HepG2 (cell line): ENCODE measurements at regions not wholly inside any gene's neighbourhood (a gene's known extent, or its start where the extent isn't known, plus 50 kb on each side); places are given as distances from the start of the nearest gene placed in this dataset.

ENCODE experiments used
- ATAC-seq: fragments of 200-7000 bp; cut with Tn5 transposase; 3 replicates; pipeline ENCODE4 v1.9.1; 2020; ENCODE audit warnings: mild to moderate bottlenecking, moderate library complexity
- BruUV-seq: library from RNA; stranded (reverse); fragments of 400-500 nt; replicated peaks from 2 replicates; lab custom pipeline; 2021; lab: Mats Ljungman, UMichigan
- CTCF ChIA-PET: fragments of 300-600 bp; formaldehyde crosslinking; extraction: SDS; loops from one replicate; lab custom pipeline; 2021; ENCODE audit warnings: low total read pairs, inconsistent platforms, low intra/inter-chr PET ratio; lab: Yijun Ruan, JAX
- POLR2A ChIA-PET: fragments of 350-600 bp; sonication (Branson Sonifier 250); formaldehyde crosslinking; loops from one replicate; lab custom pipeline; 2020; ENCODE audit warnings: antibody characterized with exemption, inconsistent platforms; lab: Yijun Ruan, JAX
- DNase-seq: peaks from one replicate; pipeline ENCODE4 v3.0.0-alpha.2; 2015; ENCODE audit warnings: low spot score
- FAIRE-seq: peaks from 3 replicates; lab custom pipeline; 2011; peaks lifted over from hg19 to GRCh38; lab: Jason Lieb, UNC
- H2AFZ ChIP-seq: one replicate; pipeline ENCODE4 v1.6.1; 2011; ENCODE audit warnings: low read length, inconsistent platforms
- H3K27ac ChIP-seq: fragments of 300-600 bp; 3 replicates; pipeline ENCODE4 v1.8.0; 2011; ENCODE audit warnings: mixed run types, mild to moderate bottlenecking, mixed read lengths, low read length, inconsistent platforms; ENCODE audit not compliant: insufficient read depth; ENCODE audit errors: extremely low read length
- H3K27me3 ChIP-seq, 2 experiments: fragments of 200-600 bp in 1 of 2; 2 replicates in 1 of 2; 3 replicates in 1 of 2; pipeline versions ENCODE4 v1.6.0 to v1.8.0; 2011; ENCODE audit warnings: low read length in 2 of 2, mild to moderate bottlenecking in 2 of 2, moderate library complexity in 2 of 2, inconsistent platforms in 1 of 2; ENCODE audit not compliant: insufficient read depth in 2 of 2, control insufficient read depth in 1 of 2
- H3K36me3 ChIP-seq, 2 experiments: fragments of 200-600 bp in 1 of 2; replicated peaks in 1 of 2; 2 replicates in 1 of 2; 3 replicates in 1 of 2; pipeline versions ENCODE4 v1.5.1 to v1.8.0; 2011; ENCODE audit warnings: low read length in 2 of 2, inconsistent platforms in 1 of 2; ENCODE audit not compliant: insufficient read depth in 2 of 2, control insufficient read depth in 1 of 2
- H3K4me1 ChIP-seq: 2 replicates; pipeline ENCODE4 v1.5.1; 2012; ENCODE audit warnings: low read length, inconsistent platforms; ENCODE audit not compliant: insufficient read depth
- H3K4me2 ChIP-seq: 2 replicates; pipeline ENCODE4 v1.6.0; 2011; ENCODE audit warnings: low read depth, low read length, inconsistent platforms
- H3K4me3 ChIP-seq, 3 experiments: fragments of 200-600 bp in 1 of 3; sonication (generic), shearing (Covaris generic) in 1 of 3; replicated peaks in 1 of 3; 2 replicates each; pipeline ENCODE4 v1.5.1; 2011 to 2016; ENCODE audit warnings: low read length in 3 of 3, inconsistent platforms in 2 of 3, low read depth in 2 of 3, mild to moderate bottlenecking in 2 of 3, control low read depth in 1 of 3, mixed read lengths in 1 of 3; ENCODE audit not compliant: insufficient read depth in 1 of 3
- H3K79me2 ChIP-seq: one replicate; pipeline ENCODE4 v1.6.1; 2011; ENCODE audit warnings: low read length, inconsistent platforms; ENCODE audit not compliant: insufficient read depth
- H3K9ac ChIP-seq: 2 replicates; pipeline ENCODE4 v1.6.0; 2011; ENCODE audit warnings: mild to moderate bottlenecking, low read depth, low read length, inconsistent platforms; ENCODE audit not compliant: insufficient read depth
- H3K9me3 ChIP-seq: 2 replicates; pipeline ENCODE4 v1.5.1; 2012; ENCODE audit warnings: mild to moderate bottlenecking, low read length
- H4K20me1 ChIP-seq: 2 replicates; pipeline ENCODE4 v1.6.0; 2011; ENCODE audit warnings: inconsistent platforms, mild to moderate bottlenecking, low read length, moderate library complexity; ENCODE audit not compliant: insufficient read depth
- ARID2 ChIP-seq: sonication (generic); formaldehyde crosslinking; IDR thresholded peaks from 2 replicates; pipeline ENCODE4 v1.8.1; 2022; ENCODE audit warnings: mild to moderate bottlenecking, missing genetic modification reagents, borderline replicate concordance
- FOSL2 ChIP-seq: sonication (generic); formaldehyde crosslinking; IDR thresholded peaks from 2 replicates; pipeline ENCODE4 v1.4.0; 2020; ENCODE audit warnings: missing genetic modification reagents
- FOXJ3 ChIP-seq: sonication (generic); formaldehyde crosslinking; IDR thresholded peaks from 2 replicates; pipeline ENCODE4 v1.4.0; 2020; ENCODE audit warnings: missing genetic modification reagents, mild to moderate bottlenecking, borderline replicate concordance
- NCOA2 ChIP-seq: sonication (generic); formaldehyde crosslinking; IDR thresholded peaks from 2 replicates; pipeline ENCODE4 v1.8.0; 2022; ENCODE audit warnings: inconsistent platforms
- PHF8 ChIP-seq: sonication (generic); formaldehyde crosslinking; IDR thresholded peaks from 2 replicates; pipeline ENCODE4 v1.5.0; 2020; ENCODE audit warnings: missing genetic modification reagents
- PITX1 ChIP-seq: sonication (generic); formaldehyde crosslinking; IDR thresholded peaks from 2 replicates; pipeline ENCODE4 v1.5.1; 2020; ENCODE audit warnings: mild to moderate bottlenecking, missing genetic modification reagents
- PPARG ChIP-seq: conservative IDR thresholded peaks from 2 replicates; pipeline ENCODE4 v1.6.1; 2016; ENCODE audit warnings: missing biosample characterization, missing genetic modification reagents
- TIGD3 ChIP-seq: sonication (generic); formaldehyde crosslinking; IDR thresholded peaks from 2 replicates; pipeline ENCODE4 v1.5.1; 2020; ENCODE audit warnings: mild to moderate bottlenecking, missing genetic modification reagents, borderline replicate concordance
- ZBTB8A ChIP-seq: sonication (generic); formaldehyde crosslinking; IDR thresholded peaks from 2 replicates; pipeline ENCODE4 v1.4.0; 2020; ENCODE audit warnings: mild to moderate bottlenecking, low read depth, missing genetic modification reagents, borderline replicate concordance
- ZC3H13 ChIP-seq: sonication (generic); formaldehyde crosslinking; IDR thresholded peaks from 2 replicates; pipeline ENCODE4 v1.8.1; 2023; ENCODE audit warnings: mild to moderate bottlenecking, missing genetic modification reagents, moderate library complexity
- ZNF224 ChIP-seq: sonication (generic); formaldehyde crosslinking; IDR thresholded peaks from 2 replicates; pipeline ENCODE4 v1.5.0; 2020; ENCODE audit warnings: mild to moderate bottlenecking, missing genetic modification reagents
- ZNF280D ChIP-seq: sonication (generic); formaldehyde crosslinking; IDR thresholded peaks from 2 replicates; pipeline ENCODE4 v1.5.1; 2020; ENCODE audit warnings: mild to moderate bottlenecking, missing genetic modification reagents
- ZNF296 ChIP-seq: sonication (generic); formaldehyde crosslinking; conservative IDR thresholded peaks from 2 replicates; pipeline ENCODE4 v1.5.0; 2020; ENCODE audit warnings: mild to moderate bottlenecking, missing genetic modification reagents
- ZNF549 ChIP-seq: sonication (generic); formaldehyde crosslinking; IDR thresholded peaks from 2 replicates; pipeline ENCODE4 v1.5.0; 2020; ENCODE audit warnings: missing genetic modification reagents
- ZNF782 ChIP-seq: sonication (generic); formaldehyde crosslinking; IDR thresholded peaks from 2 replicates; pipeline ENCODE4 v1.4.0; 2020; ENCODE audit warnings: missing genetic modification reagents, mild to moderate bottlenecking, borderline replicate concordance
- ZNF878 ChIP-seq: sonication (generic); formaldehyde crosslinking; IDR thresholded peaks from 2 replicates; pipeline ENCODE4 v1.8.1; 2023; ENCODE audit warnings: mild to moderate bottlenecking, missing genetic modification reagents, moderate library complexity
- WGBS: methylation state at CpG from one replicate; pipeline ENCODE4 v1.1.6; 2017; ENCODE audit warnings: low lambda C conversion rate; 5-methylcytosine and 5-hydroxymethylcytosine counted together
- in situ Hi-C: cut with HindIII; loops from 2 replicates; pipeline ENCODE4 v1.10.0; 2017; ENCODE audit warnings: low pct_unique_long_range_greater_than_20kb; ENCODE audit not compliant: extremely low pct_ligation_motif_present
- intact Hi-C: fragments of 100-400 bp; cut with micrococcal nuclease; formaldehyde crosslinking; loops from one replicate; pipeline ENCODE4 v1.10.0; 2022; ENCODE audit not compliant: unreplicated experiment
- TF ChIP-seq, protein P1 (sequence below): sonication (generic); formaldehyde crosslinking; IDR thresholded peaks from 2 replicates; pipeline ENCODE4 v1.8.1; 2023; ENCODE audit warnings: mild to moderate bottlenecking, inconsistent platforms, moderate library complexity, missing genetic modification reagents, borderline replicate concordance
- TF ChIP-seq, protein P2 (sequence below): sonication (generic); formaldehyde crosslinking; IDR thresholded peaks from 2 replicates; pipeline ENCODE4 v1.5.1; 2020; ENCODE audit warnings: missing genetic modification reagents, mild to moderate bottlenecking, borderline replicate concordance

- TF ChIP-seq PITX1 (CRISPR knock-in tag) (no peak), FOXJ3 (CRISPR knock-in tag) (no peak), ARID2 (CRISPR knock-in tag) (no peak), ZC3H13 (CRISPR knock-in tag) (no peak), ZBTB8A (CRISPR knock-in tag) (no peak), TIGD3 (CRISPR knock-in tag) (no peak)
- TF ChIP-seq, protein P1, sequence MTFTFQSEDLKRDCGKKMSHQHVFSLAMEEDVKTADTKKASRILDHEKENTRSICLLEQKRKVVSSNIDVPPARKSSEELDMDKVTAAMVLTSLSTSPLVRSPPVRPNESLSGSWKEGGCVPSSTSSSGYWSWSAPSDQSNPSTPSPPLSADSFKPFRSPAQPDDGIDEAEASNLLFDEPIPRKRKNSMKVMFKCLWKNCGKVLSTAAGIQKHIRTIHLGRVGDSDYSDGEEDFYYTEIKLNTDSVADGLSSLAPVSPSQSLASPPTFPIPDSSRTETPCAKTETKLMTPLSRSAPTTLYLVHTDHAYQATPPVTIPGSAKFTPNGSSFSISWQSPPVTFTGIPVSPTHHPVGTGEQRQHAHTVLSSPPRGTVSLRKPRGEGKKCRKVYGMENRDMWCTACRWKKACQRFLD, result no peak
- TF ChIP-seq, protein P2, sequence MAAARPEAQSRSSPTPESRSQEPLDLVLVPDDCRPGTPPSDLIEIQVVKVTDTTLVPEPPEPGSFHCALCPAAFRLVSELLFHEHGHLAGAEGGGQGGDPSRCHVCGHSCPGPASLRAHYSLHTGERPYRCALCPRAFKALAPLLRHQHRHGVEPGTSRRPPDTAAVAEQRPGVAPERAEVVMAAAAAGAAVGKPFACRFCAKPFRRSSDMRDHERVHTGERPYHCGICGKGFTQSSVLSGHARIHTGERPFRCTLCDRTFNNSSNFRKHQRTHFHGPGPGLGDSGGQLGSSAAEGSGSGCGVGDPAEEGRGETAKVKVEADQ (CRISPR knock-in tag), result no peak
These were observed 479.3 kb upstream of the NXPH2 start (continued) for GRCh38 chr2:139259422-139260051.

- H4K20me1 ChIP-seq, result no peaks in the 10 kb centered on the region
- no peak overlapping the region for H2AFZ ChIP-seq
- POLR2A ChIA-PET, result no interaction called here
- H3K9ac ChIP-seq, result no peak overlapping the region
- BruUV-seq, result no TSS peak
- in situ Hi-C loops, result no loop called here
- H3K79me2 ChIP-seq, result no peaks in the 10 kb centered on the region
- no peaks in the 10 kb centered on the region for H3K36me3 ChIP-seq
- ATAC-seq (no peak), FAIRE-seq (no peak), DNase-seq (no peak)
- 0% methylated on average over 3 of the region's 3 CpGs for WGBS
- H3K4me2 ChIP-seq, result no peak overlapping the region
- H3K27me3 ChIP-seq, result no peaks in the 10 kb centered on the region
- CTCF ChIA-PET, result no interaction called here
- TF ChIP-seq ZNF782 (CRISPR knock-in tag) (no peak), FOSL2 (CRISPR knock-in tag) (no peak), PHF8 (no peak), ZNF224 (CRISPR knock-in tag) (no peak), ZNF878 (CRISPR knock-in tag) (no peak), ZNF296 (CRISPR knock-in tag) (no peak), NCOA2 (CRISPR knock-in tag) (no peak), ZNF549 (CRISPR knock-in tag) (no peak), ZNF280D (CRISPR knock-in tag) (no peak), PPARG (CRISPR knock-in tag) (no peak)
- H3K27ac ChIP-seq, result no peak overlapping the region
- no peaks in the 10 kb centered on the region for H3K9me3 ChIP-seq
- intact Hi-C loops, result no loop called here
- H3K4me3 ChIP-seq, result no peak overlapping the region
- no peaks in the 10 kb centered on the region for H3K4me1 ChIP-seq
These were observed 461.1 kb upstream of the NXPH2 start for GRCh38 chr2:139241286-139241685.
